Activated T-cell treated with anti-CD3 and anti-CD28 coated beads, Interleukin-2, amount 50 U/mL, for 72 hours (primary cell): ENCODE measurements at regions not wholly inside any gene's neighbourhood (a gene's known extent, or its start where the extent isn't known, plus 50 kb on each side); places are given as distances from the start of the nearest gene placed in this dataset.

Experiments used
- ATAC-seq, 2 donors: fragments of 150-1000 bp; cut with Tn5 transposase; replicated peaks in 1 of 2; 2 replicates each; pipeline ENCODE4 v1.10.0; 2021; ENCODE audit warnings: moderate library complexity in 2 of 2, mild to moderate bottlenecking in 1 of 2
- DNase-seq, 2 donors: peaks; one replicate each; pipeline ENCODE4 v3.0.0; 2021 to 2022; ENCODE audit warnings: mixed read lengths in 1 of 2
- H3K27ac Mint-ChIP-seq: one replicate; pipeline ENCODE4 v1.8.0; 2022; ENCODE audit warnings: mild to moderate bottlenecking, moderate library complexity, mixed read lengths
- H3K27me3 Mint-ChIP-seq: one replicate; pipeline ENCODE4 v1.8.0; 2022; ENCODE audit warnings: low read depth, mixed read lengths
- H3K36me3 Mint-ChIP-seq, 2 donors: one replicate each; pipeline ENCODE4 v1.8.0; 2022; ENCODE audit warnings: mixed read lengths in 2 of 2, mild to moderate bottlenecking in 1 of 2; ENCODE audit not compliant: insufficient read depth in 2 of 2
- H3K4me1 Mint-ChIP-seq: one replicate; pipeline ENCODE4 v1.8.0; 2022; ENCODE audit warnings: low read depth, mixed read lengths
- H3K4me3 Mint-ChIP-seq, 2 donors: one replicate each; pipeline ENCODE4 v1.8.0; 2022; ENCODE audit warnings: mild to moderate bottlenecking in 2 of 2, mixed read lengths in 2 of 2, moderate library complexity in 2 of 2
- H3K9me3 Mint-ChIP-seq, 2 donors: one replicate each; pipeline ENCODE4 v1.8.0; 2022; ENCODE audit warnings: mixed read lengths in 2 of 2

DNA sequence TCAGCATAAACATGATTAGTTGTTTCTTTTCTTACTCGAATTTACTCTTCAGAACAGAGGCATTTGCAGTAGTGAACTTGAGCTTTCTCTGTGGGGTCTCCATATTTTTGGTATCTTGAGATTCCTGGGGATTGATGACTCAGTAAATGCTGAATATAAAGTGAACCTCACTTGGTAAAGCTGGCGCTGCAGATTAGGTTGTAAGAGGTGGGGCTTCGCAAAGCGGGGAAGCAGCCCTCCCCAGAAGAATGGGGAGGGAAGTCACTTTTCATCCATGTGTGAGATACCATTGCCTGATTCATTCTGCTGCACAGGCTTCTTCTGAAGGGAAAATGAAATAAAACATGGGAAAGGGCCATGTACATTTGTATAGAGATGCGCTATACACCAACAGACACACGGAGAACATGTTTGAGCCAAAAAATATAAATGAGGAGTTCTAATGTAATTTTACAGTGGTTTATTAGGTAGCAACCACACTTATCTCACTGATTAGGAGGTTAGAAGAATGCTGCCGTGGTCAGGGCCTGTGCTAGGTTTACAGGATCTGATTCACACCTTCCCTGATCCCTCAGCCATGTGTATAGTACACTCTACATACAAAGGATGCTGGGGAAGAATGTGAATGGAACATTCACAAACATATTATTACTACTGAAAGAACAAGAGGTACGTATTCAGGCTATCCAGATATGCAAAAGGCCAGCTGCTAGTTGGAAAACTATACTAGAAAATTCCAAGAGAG, 63.5 kb downstream of the DNTTIP2 start:
- H3K27me3 Mint-ChIP-seq, result no peaks in the 10 kb centered on the region
- H3K4me3 Mint-ChIP-seq, result no peak overlapping the region
- no peak overlapping the region for H3K27ac Mint-ChIP-seq
- H3K4me1 Mint-ChIP-seq, result peaks cover 18% of the 10 kb centered on the region
- DNase-seq (no peak), ATAC-seq (no peak)
- no peaks in the 10 kb centered on the region for H3K36me3 Mint-ChIP-seq
- H3K9me3 Mint-ChIP-seq, result no peaks in the 10 kb centered on the region

DNA sequence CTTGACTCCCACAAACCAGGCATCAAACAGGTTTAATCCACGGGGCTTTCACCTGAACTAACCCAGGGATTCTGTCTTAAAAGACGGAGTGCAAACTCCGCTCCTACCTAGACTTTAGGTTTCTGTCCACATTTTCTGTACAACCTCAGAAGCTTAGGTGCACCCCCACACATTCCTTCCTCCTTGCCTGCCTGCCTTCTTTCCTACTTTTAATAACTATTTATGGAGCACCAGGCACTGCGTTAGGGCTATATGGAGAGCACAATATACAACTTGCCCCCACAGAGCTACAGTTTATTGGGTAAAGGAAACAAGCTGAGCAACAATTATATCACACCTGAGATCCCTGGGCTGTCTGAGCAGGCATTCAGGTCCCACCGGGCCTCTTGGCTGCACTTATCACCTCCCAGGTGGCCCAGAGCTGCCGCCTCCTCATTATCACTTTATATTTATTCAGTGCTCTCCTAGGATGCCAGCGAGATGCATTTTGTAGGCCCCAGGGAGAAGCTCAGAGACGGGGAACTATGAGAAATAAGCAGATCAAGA, 64.1 kb downstream of the DNTTIP2 start:
- H3K4me1 Mint-ChIP-seq, result peaks cover 18% of the 10 kb centered on the region
- no peak overlapping the region for H3K4me3 Mint-ChIP-seq
- ATAC-seq (no peak), DNase-seq (no peak)
- no peaks in the 10 kb centered on the region for H3K27me3 Mint-ChIP-seq
- no peaks in the 10 kb centered on the region for H3K36me3 Mint-ChIP-seq
- H3K9me3 Mint-ChIP-seq, result no peaks in the 10 kb centered on the region
- H3K27ac Mint-ChIP-seq, result no peak overlapping the region

DNA sequence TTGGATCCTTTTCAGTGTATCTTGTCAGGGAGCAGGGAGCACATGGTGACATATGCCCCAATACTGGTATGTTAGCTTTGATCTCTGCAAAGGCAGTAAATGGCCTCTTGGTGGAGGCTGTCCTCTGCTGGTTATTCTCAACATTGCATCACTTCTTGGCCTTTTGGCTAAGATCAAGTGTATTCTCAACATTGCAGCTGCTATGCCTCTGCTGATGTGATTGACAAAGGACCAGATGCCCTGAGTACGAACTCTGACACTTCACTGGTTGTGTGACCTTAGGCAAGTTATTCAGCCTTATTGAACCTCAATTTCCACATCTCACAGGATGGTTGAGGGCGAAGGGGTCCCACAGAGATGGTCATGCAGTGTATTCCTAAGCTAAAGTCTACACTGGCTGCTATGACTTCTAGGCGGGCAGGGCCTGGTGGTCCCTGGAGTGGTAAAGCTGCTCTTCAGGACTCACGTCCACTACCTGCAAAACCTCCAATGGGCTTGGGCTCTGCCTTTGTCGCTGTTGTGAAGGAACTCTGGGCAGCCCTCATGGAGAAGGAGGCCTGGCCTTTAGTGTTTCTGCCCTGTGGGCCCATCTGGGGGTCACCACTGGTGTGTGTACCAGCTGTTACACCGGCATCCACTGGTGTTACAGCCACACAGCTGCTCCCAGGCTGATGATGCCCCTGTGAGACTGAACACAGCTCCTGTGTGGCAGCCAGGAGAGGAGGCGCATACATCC, 64.8 kb downstream of the DNTTIP2 start:
- no peaks in the 10 kb centered on the region for H3K27me3 Mint-ChIP-seq
- DNase-seq, result peak; percentile 55 to 58
- ATAC-seq, result peak; percentile 51 to 55

DNA sequence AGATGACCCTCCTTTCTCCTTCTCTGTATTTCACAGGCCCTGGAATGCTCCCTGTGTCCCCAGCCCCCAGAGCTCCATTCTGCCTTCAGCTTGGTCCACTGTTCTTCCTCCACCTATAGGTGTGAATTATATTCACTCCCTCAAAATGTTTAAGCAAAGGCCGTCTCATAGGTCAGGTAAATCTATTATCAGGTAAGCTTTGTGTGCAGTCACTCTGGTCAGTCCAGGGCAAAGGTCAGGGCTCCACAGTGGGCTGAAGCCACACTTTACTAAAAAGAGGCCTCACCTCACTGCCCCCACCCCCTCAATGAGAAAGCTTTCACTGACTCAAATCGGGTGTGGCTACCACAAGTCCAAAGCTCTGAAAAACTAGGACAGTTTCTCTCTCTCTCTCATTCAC, 65.9 kb downstream of the DNTTIP2 start:
- H3K9me3 Mint-ChIP-seq, result peaks cover 1 to 2% of the 10 kb centered on the region in 2 donors
- no peaks in the 10 kb centered on the region for H3K27me3 Mint-ChIP-seq

More for the DNA sequence above, 64.8 kb downstream of the DNTTIP2 start:
- H3K4me1 Mint-ChIP-seq, result peaks cover 18% of the 10 kb centered on the region
- H3K36me3 Mint-ChIP-seq, result no peaks in the 10 kb centered on the region
- H3K4me3 Mint-ChIP-seq, result no peak overlapping the region
- H3K9me3 Mint-ChIP-seq, result no peaks in the 10 kb centered on the region
- no peak overlapping the region for H3K27ac Mint-ChIP-seq

DNA sequence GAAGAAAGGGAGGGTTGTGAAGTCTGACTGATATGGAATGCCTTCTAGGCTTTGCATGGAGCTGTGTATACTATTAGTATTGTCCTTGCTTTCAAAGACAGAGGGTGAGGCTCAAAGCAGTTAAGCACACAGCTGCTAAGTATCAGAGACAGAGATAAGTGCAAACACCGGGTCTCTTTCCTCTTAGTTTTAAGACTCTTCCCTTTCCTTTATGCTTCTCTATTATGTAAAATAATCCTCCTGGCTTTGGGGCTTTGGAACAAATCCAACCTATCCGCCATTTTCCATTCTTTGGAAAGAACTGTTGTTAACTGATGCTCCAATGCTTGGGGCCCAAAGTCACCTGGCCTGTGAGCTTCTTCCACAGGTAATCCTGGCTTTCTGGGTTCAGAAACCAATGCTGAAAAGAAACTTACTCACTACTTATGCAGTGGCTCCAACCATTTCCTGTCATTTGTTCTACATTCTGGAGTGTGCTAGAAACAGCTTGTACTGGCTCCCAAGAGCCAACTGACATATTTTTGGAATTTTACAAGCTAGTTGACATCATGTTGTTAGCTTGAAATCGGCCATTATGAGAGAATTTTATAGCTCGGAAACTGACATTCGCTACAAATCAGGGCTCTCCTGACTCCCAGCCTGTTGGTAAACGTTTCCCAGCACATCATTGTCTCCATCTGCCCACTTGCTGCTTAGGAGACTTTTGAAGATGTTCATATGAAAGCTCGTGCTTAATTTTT, 67.5 kb downstream of the DNTTIP2 start:
- ATAC-seq (no peak), DNase-seq (no peak)
- peaks cover 2 to 3% of the 10 kb centered on the region in 2 donors for H3K36me3 Mint-ChIP-seq
- no peaks in the 10 kb centered on the region for H3K27me3 Mint-ChIP-seq
- no peak overlapping the region for H3K4me3 Mint-ChIP-seq
- H3K9me3 Mint-ChIP-seq, result peaks cover 2 to 5% of the 10 kb centered on the region in 2 donors
- no peaks in the 10 kb centered on the region for H3K4me1 Mint-ChIP-seq
- H3K27ac Mint-ChIP-seq, result no peak overlapping the region

More for the DNA sequence above, 65.9 kb downstream of the DNTTIP2 start:
- Mint-ChIP-seq H3K27ac (no peak overlapping the region), H3K4me1 (peaks cover 11% of the 10 kb centered on the region), H3K4me3 (no peak overlapping the region), H3K36me3 (peaks cover under 1 to 1% of the 10 kb centered on the region in 2 donors)
- ATAC-seq, result no peak
- DNase-seq, result no peak

DNA sequence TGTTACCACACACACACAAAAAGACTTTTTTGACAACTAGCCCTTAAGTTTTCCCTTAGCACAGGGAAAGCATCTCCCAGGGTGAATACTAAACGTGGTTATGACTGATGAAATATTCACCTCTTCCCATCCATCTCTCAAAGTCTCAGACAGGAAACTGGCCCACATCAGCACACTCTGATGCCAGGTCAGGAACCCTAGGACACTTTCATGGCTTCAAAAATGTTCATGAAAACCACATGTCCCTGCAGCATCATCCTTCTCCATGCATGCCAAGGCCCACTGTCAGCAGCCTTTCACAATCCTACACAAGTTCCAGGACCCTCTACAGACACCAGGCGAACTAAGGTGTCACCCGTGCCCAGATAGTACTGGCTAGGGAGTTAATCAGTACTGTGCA, 68.7 kb downstream of the DNTTIP2 start:
- H3K9me3 Mint-ChIP-seq, result peaks cover 2 to 5% of the 10 kb centered on the region in 2 donors
- peaks cover 2 to 3% of the 10 kb centered on the region in 2 donors for H3K36me3 Mint-ChIP-seq
- no peaks in the 10 kb centered on the region for H3K27me3 Mint-ChIP-seq
- no peak overlapping the region for H3K4me3 Mint-ChIP-seq
- no peak for ATAC-seq
- H3K27ac Mint-ChIP-seq, result no peak overlapping the region
- no peak for DNase-seq
- no peaks in the 10 kb centered on the region for H3K4me1 Mint-ChIP-seq

DNA sequence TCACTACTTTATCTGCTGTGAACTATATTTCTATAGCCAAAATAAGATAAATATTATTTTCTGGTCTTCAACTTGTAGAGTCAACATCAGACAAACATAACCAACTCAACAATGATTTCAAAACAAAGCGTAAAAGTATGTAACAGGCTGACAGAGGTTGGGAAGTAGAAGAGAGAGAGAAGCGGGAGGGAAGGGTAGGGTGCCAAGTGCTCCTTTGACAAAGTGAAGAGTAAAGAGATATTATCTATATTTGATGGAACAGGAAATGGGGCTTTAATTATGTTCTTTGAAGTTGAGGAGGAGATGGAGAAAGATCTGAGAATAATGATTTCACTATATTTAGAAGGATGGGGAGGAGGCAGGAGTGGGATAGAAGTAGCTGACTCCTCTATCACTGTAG, 70.1 kb downstream of the DNTTIP2 start:
- peaks cover 2 to 3% of the 10 kb centered on the region in 2 donors for H3K36me3 Mint-ChIP-seq
- no peak overlapping the region for H3K27ac Mint-ChIP-seq
- H3K4me1 Mint-ChIP-seq, result no peaks in the 10 kb centered on the region
- peaks cover 2 to 5% of the 10 kb centered on the region in 2 donors for H3K9me3 Mint-ChIP-seq
- no peak for DNase-seq
- H3K27me3 Mint-ChIP-seq, result no peaks in the 10 kb centered on the region
- H3K4me3 Mint-ChIP-seq, result no peak overlapping the region
- ATAC-seq, result no peak

DNA sequence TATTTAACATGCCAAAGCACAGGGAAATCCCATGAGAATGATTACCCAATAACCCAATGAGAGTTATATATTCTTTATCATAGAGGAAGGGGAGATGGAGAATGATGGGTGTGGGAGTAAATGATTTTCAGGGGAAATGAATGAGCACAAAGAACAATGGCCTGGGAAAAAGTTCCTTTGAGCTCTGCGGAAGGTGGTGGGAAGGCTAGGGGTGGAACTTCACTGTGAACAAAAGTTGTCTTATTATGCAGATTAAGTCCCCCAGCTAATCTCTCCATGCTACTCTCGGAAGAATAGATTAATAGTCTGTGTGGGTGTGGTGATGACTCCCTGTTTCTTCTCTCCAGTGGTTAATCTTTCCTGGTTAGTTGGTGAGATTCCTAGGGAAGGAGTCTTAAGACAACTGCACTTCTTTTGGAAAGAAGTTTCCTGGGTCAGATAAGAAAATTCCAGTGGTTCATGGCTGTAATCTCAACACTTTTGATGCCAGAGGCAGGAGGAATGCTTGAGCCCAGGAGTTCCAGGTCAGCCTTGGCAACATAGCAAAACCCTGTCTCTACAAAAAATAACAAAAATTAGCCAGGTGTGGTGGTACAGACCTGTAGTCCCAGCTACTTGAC, 71.6 kb downstream of the DNTTIP2 start:
- DNase-seq (no peak), ATAC-seq (no peak)
- Mint-ChIP-seq H3K27ac (no peak overlapping the region), H3K9me3 (peaks cover 2 to 5% of the 10 kb centered on the region in 2 donors), H3K36me3 (peaks cover 2 to 3% of the 10 kb centered on the region in 2 donors), H3K4me1 (no peaks in the 10 kb centered on the region), H3K27me3 (no peaks in the 10 kb centered on the region), H3K4me3 (no peak overlapping the region)

DNA sequence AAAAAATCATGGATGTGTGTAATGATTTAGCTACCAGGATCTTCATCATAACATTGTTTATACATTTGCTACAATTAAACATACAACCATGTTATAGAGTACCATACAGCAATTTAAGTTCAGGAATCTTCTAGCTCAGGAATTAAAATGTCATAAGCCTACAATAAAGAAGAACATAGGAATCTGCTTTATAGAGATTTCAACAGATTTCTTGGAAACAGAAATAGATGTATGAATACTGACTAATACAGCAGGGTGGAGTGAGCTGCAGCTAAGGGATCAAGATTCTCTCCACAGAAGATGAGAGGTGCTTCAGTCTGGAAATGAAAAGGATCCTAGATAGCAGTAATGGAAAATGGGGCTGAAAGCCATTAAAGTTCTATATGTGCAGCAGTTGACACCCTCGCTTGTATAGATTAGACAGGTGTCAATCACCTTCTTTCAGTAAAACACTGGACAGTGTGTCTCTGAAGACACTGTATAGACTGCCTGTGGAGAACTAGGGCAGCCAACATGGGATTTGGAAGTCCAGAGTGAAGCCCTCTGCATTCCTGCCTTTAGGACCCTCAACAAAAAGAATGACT, 73.9 kb downstream of the DNTTIP2 start:
- Mint-ChIP-seq H3K36me3 (peaks cover 2 to 5% of the 10 kb centered on the region in 2 donors), H3K27ac (no peak overlapping the region), H3K27me3 (no peaks in the 10 kb centered on the region), H3K4me3 (no peak overlapping the region), H3K4me1 (no peaks in the 10 kb centered on the region), H3K9me3 (peaks cover 2 to 5% of the 10 kb centered on the region in 2 donors)
- ATAC-seq (no peak), DNase-seq (no peak)

DNA sequence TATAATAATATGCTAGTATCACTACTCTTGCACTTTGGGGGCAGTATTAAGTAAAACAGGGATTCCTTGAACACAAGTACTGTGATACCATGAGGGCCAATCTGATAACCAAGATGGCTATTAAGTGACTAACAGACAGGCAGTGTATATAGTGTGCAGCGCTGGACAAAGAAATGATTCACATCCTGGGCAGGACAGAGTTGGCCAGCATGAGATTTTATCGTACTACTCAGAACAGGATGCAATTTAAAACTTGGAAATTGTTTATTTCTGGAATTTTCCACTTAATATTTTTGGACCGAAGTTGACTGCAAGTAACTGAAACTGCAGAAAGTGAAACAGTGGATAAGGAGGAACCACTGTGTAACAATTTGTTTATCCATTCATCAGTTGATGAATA, 74.6 kb downstream of the DNTTIP2 start:
- no peaks in the 10 kb centered on the region for H3K27me3 Mint-ChIP-seq
- ATAC-seq, result no peak
- peaks cover 2 to 5% of the 10 kb centered on the region in 2 donors for H3K36me3 Mint-ChIP-seq
- no peak for DNase-seq
- H3K4me3 Mint-ChIP-seq, result no peak overlapping the region
- H3K4me1 Mint-ChIP-seq, result no peaks in the 10 kb centered on the region
- peaks cover 2 to 5% of the 10 kb centered on the region in 2 donors for H3K9me3 Mint-ChIP-seq
- H3K27ac Mint-ChIP-seq, result no peak overlapping the region

DNA sequence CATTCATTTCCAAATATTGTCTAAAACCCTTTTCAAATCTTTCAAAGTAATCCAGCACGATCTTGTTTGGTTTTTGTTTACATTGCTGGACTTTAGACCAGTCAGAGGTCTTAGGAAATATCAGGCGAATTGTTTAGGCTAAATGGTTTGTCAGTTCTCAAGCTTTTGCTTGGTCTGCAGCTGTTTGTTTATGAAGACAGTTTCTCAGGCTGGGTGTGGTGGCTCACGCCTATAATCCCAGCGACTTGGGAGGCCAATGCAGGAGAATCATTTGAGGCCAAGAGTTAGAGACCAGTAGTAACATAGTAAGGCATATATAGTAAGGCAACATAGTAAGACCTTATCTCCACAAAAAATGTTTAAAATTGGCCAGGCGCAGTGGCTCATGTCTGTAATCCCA, 77.5 kb downstream of the DNTTIP2 start:
- Mint-ChIP-seq H3K9me3 (no peaks in the 10 kb centered on the region), H3K4me1 (no peaks in the 10 kb centered on the region), H3K4me3 (no peak overlapping the region), H3K27me3 (peaks cover 4% of the 10 kb centered on the region), H3K36me3 (peaks cover 0 to 2% of the 10 kb centered on the region in 2 donors), H3K27ac (no peak overlapping the region)
- ATAC-seq, result no peak
- DNase-seq, result no peak

DNA sequence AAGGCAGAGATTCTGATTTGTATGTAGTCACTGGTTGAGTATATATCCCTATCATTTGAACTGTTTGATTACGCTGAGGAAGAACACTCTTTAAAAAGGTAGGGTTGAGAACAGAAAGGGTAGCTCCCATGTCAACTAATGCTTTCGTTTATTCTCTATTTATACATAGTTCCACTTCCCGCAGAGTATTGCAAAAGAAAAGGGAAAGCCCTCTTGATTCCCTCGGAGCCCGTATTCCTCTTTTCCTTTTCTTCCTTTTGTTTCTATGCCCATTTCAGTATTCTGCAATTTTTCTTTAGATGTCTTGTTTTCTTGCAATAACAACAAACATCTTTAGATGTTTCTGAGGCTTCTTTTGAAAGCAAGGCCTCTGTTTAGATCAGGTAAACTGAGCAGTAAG, 78.2 kb downstream of the DNTTIP2 start:
- Mint-ChIP-seq H3K9me3 (no peaks in the 10 kb centered on the region), H3K4me1 (no peaks in the 10 kb centered on the region), H3K27ac (no peak overlapping the region), H3K27me3 (peaks cover 4% of the 10 kb centered on the region), H3K4me3 (no peak overlapping the region), H3K36me3 (peaks cover 0 to 2% of the 10 kb centered on the region in 2 donors)
- ATAC-seq (no peak), DNase-seq (no peak)
